Mesenchymal stem cell (in vitro differentiated cells and primary cell): ENCODE measurements at regions not wholly inside any gene's neighbourhood (a gene's known extent, or its start where the extent isn't known, plus 50 kb on each side); places are given as distances from the start of the nearest gene placed in this dataset.

Experiments used
- DNase-seq: peaks from one replicate; pipeline ENCODE4 v3.0.0-alpha.2; 2013
- H2AFZ ChIP-seq: one replicate; pipeline ENCODE4 v1.6.1; 2013; ENCODE audit warnings: low read depth, mild to moderate bottlenecking, control low read depth, inconsistent platforms, low read length, moderate library complexity
- H2AK5ac ChIP-seq: 2 replicates; pipeline ENCODE4 v1.6.1; 2013; ENCODE audit warnings: low read length, moderate library complexity, mild to moderate bottlenecking, inconsistent platforms; ENCODE audit not compliant: severe bottlenecking
- H2BK120ac ChIP-seq: one replicate; pipeline ENCODE4 v1.6.1; 2013; ENCODE audit warnings: low read depth, mild to moderate bottlenecking, inconsistent platforms, low read length, moderate library complexity
- H2BK12ac ChIP-seq, 2 experiments: one replicate each; pipeline ENCODE4 v1.6.1; 2013; ENCODE audit warnings: inconsistent platforms in 2 of 2, low read length in 2 of 2, mild to moderate bottlenecking in 2 of 2, moderate library complexity in 2 of 2, control low read depth in 1 of 2
- H2BK15ac ChIP-seq: one replicate; pipeline ENCODE4 v1.6.1; 2013; ENCODE audit warnings: mild to moderate bottlenecking, low read depth, inconsistent platforms; ENCODE audit not compliant: poor library complexity, severe bottlenecking
- H2BK5ac ChIP-seq: 2 replicates; pipeline ENCODE4 v1.6.1; 2013; ENCODE audit warnings: low read depth, mild to moderate bottlenecking, low read length, control low read depth, inconsistent platforms; ENCODE audit not compliant: poor library complexity, severe bottlenecking
- H3K14ac ChIP-seq, 2 experiments: one replicate each; pipeline ENCODE4 v1.6.1; 2013; ENCODE audit warnings: inconsistent platforms in 2 of 2, low read length in 2 of 2, control low read depth in 1 of 2, mild to moderate bottlenecking in 1 of 2, moderate library complexity in 1 of 2
- H3K18ac ChIP-seq, 2 experiments: one replicate each; pipeline ENCODE4 v1.6.1; 2013; ENCODE audit warnings: inconsistent platforms in 2 of 2, low read length in 2 of 2, control low read depth in 1 of 2, low read depth in 1 of 2, mild to moderate bottlenecking in 1 of 2
- H3K23ac ChIP-seq, 2 experiments: one replicate each; pipeline ENCODE4 v1.6.1; 2013; ENCODE audit warnings: inconsistent platforms in 2 of 2, low read length in 2 of 2, mild to moderate bottlenecking in 2 of 2, moderate library complexity in 2 of 2, control low read depth in 1 of 2
- H3K27ac ChIP-seq: 2 replicates; pipeline ENCODE4 v1.5.1; 2013; ENCODE audit warnings: mild to moderate bottlenecking, moderate library complexity, low read length, control low read depth, inconsistent platforms; ENCODE audit not compliant: poor library complexity, severe bottlenecking
- H3K27me3 ChIP-seq, 2 experiments: 2 replicates each; pipeline versions ENCODE4 v1.6.1 to v1.7.0; 2013; ENCODE audit warnings: low read length in 2 of 2, mild to moderate bottlenecking in 2 of 2, moderate library complexity in 2 of 2, control low read depth in 1 of 2, inconsistent platforms in 1 of 2; ENCODE audit not compliant: control insufficient read depth in 1 of 2, insufficient read depth in 1 of 2
- H3K36me3 ChIP-seq, 2 experiments: 2 replicates each; pipeline versions ENCODE4 v1.6.1 to v1.7.0; 2013; ENCODE audit warnings: low read length in 2 of 2, control low read depth in 1 of 2, inconsistent platforms in 1 of 2, low read depth in 1 of 2, mild to moderate bottlenecking in 1 of 2; ENCODE audit not compliant: insufficient read depth in 2 of 2, control insufficient read depth in 1 of 2
- H3K4ac ChIP-seq, 2 experiments: one replicate each; pipeline ENCODE4 v1.6.1; 2013; ENCODE audit warnings: inconsistent platforms in 2 of 2, low read length in 2 of 2, mild to moderate bottlenecking in 2 of 2, moderate library complexity in 2 of 2, control low read depth in 1 of 2, low read depth in 1 of 2
- H3K4me1 ChIP-seq: 2 replicates; pipeline ENCODE4 v1.6.1; 2013; ENCODE audit warnings: low read depth, low read length, control low read depth; ENCODE audit not compliant: control insufficient read depth, insufficient read depth
- H3K4me2 ChIP-seq: 2 replicates; pipeline ENCODE4 v1.6.1; 2013; ENCODE audit warnings: low read length, mild to moderate bottlenecking, inconsistent platforms; ENCODE audit not compliant: poor library complexity, severe bottlenecking
- H3K4me3 ChIP-seq, 2 experiments: 2 replicates each; pipeline versions ENCODE4 v1.5.1 to v1.7.0; 2013; ENCODE audit warnings: low read length in 2 of 2, mild to moderate bottlenecking in 2 of 2, control low read depth in 1 of 2, low read depth in 1 of 2; ENCODE audit not compliant: insufficient read depth in 1 of 2
- H3K79me1 ChIP-seq: replicated peaks from 2 replicates; pipeline ENCODE4 v1.6.1; 2013; ENCODE audit warnings: mild to moderate bottlenecking, control low read depth, low read length, inconsistent platforms; ENCODE audit not compliant: poor library complexity, severe bottlenecking
- H3K9ac ChIP-seq: 2 replicates; pipeline ENCODE4 v1.7.0; 2013; ENCODE audit warnings: mild to moderate bottlenecking, low read length, moderate library complexity
- H3K9me3 ChIP-seq: 2 replicates; pipeline ENCODE4 v1.7.0; 2013; ENCODE audit warnings: mild to moderate bottlenecking, low read length; ENCODE audit not compliant: control insufficient read depth
- H4K8ac ChIP-seq: one replicate; pipeline ENCODE4 v1.6.1; 2013; ENCODE audit warnings: inconsistent platforms, mild to moderate bottlenecking, low read length, moderate library complexity
- H4K91ac ChIP-seq: one replicate; pipeline ENCODE4 v1.6.1; 2013; ENCODE audit warnings: mild to moderate bottlenecking, low read length, inconsistent platforms
- WGBS: methylation state at CpG from one replicate; pipeline ENCODE4 v1.1.7; 2013; ENCODE audit warnings: mixed read lengths; 5-methylcytosine and 5-hydroxymethylcytosine counted together

DNA sequence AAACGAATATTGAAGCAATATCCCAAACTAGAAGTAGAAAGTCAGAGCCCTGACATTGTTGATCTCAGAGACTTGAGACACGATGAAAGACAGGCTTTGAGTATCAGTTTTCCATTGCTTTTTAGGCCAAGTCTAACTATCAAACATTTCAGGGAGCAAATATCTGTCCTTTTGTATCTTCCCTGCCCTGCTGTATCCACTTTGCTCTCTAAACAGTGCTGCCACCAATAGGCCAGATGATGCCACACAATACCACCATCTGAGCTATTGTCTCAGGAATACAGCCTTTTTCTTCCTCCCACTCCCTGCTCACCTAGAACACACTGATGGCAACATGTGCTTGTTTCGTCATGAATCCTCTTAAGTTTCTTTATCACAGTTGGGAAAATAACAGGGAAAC lies 62.6 kb upstream of the SPAG17 start:
- Histone ChIP-seq H2BK15ac (no peak overlapping the region), H3K4me2 (no peak overlapping the region), H3K36me3 (no peaks in the 10 kb centered on the region), H3K14ac (no peak overlapping the region), H2BK120ac (no peak overlapping the region), H3K4ac (no peak overlapping the region), H3K4me3 (no peak overlapping the region), H2AK5ac (no peak overlapping the region), H4K8ac (no peak overlapping the region), H3K9ac (no peak overlapping the region), H4K91ac (no peak overlapping the region), H3K79me1 (no peaks in the 10 kb centered on the region), H2BK5ac (no peak overlapping the region), H3K4me1 (no peaks in the 10 kb centered on the region), H3K23ac (no peak overlapping the region), H2BK12ac (no peak overlapping the region), H3K18ac (no peak overlapping the region), H3K27me3 (no peaks in the 10 kb centered on the region), H2AFZ (no peak overlapping the region), H3K27ac (no peak overlapping the region), H3K9me3 (no peaks in the 10 kb centered on the region)
- peak; percentile 3 for DNase-seq
- 83% methylated on average over 2 of the region's 3 CpGs for WGBS

DNA sequence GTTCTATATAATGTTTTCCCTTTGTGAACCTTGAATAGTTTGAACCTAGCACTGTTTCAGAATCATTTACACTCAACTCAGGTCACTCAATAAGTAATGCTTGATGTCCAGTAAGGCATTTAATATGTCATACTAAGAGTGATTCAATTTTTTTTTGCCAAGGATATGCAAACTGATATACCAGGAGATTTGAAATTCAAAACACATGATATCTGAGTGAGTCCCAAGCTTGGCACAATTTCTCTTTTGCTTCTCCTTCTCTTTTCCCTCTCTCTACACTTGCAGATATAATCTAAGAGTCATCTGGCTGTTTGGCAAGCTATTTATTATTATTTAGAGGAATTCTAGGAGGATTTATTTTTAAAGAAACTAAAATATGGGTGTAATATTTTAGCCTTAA lies 61.6 kb upstream of the SPAG17 start:
- Histone ChIP-seq H3K23ac (no peak overlapping the region), H3K9me3 (no peaks in the 10 kb centered on the region), H2AFZ (no peak overlapping the region), H3K27me3 (peaks cover 0 to 5% of the 10 kb centered on the region in 2 experiments), H2BK12ac (no peak overlapping the region), H2BK5ac (no peak overlapping the region), H2BK15ac (no peak overlapping the region), H3K4me1 (no peaks in the 10 kb centered on the region), H3K18ac (no peak overlapping the region), H3K14ac (no peak overlapping the region), H3K36me3 (no peaks in the 10 kb centered on the region), H3K4ac (no peak overlapping the region), H4K91ac (no peak overlapping the region), H3K4me3 (no peak overlapping the region), H2AK5ac (no peak overlapping the region), H3K27ac (no peak overlapping the region), H4K8ac (no peak overlapping the region), H2BK120ac (no peak overlapping the region), H3K4me2 (no peak overlapping the region), H3K79me1 (no peaks in the 10 kb centered on the region), H3K9ac (no peak overlapping the region)
- DNase-seq: no peak

DNA sequence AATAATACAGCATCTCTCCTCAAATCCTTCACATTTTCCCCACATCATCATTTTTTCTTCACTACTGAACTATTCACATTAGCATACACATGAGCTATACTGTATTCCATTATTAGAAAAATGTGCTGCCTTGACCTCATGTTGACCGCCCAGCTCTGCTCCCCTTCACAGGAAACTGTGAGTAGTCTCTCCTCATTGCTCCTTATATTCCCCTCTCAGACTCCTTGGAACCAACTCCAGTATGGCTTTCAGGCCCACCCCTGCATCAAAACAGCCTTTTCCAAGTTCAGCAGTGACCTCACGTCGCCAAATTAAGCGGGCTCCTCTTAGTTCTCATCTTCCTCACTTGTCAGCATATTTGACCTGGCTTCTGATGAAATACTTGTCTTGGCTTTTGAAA lies 59.2 kb upstream of the SPAG17 start:
- Histone ChIP-seq H3K27me3 (peaks cover 0 to 5% of the 10 kb centered on the region in 2 experiments), H2BK5ac (no peak overlapping the region), H3K18ac (no peak overlapping the region), H3K9me3 (peaks cover 6% of the 10 kb centered on the region), H3K23ac (no peak overlapping the region), H2AK5ac (no peak overlapping the region), H3K27ac (no peak overlapping the region), H2BK120ac (no peak overlapping the region), H3K14ac (no peak overlapping the region), H2AFZ (no peak overlapping the region), H3K4me3 (no peak overlapping the region), H3K79me1 (no peaks in the 10 kb centered on the region), H3K4me2 (no peak overlapping the region), H3K4ac (no peak overlapping the region), H3K4me1 (no peaks in the 10 kb centered on the region), H4K91ac (no peak overlapping the region), H3K9ac (no peak overlapping the region), H2BK12ac (no peak overlapping the region), H4K8ac (no peak overlapping the region), H3K36me3 (no peaks in the 10 kb centered on the region), H2BK15ac (no peak overlapping the region)
- no peak for DNase-seq
- 57% methylated on average over 3 of the region's 4 CpGs for WGBS

DNA sequence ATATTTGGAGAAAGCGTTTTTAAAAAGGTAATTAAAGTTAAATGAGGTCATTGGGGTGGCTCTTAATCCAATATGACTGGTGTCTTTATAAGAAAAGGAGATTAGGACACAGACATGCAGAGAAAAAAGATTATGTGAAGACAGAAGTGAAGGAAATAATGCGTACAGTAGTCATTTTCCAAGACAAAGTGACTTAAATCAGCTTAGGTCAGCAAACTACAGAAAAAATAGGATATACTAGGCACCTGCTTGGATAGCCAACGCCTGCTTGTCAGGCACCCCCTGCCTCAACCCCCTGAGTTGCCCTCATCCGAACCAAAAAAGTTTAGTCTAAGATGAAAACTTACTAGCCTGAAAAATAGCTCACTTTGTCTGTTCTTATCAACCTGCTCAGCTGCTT lies 58.2 kb upstream of the SPAG17 start:
- 62% methylated on average over 4 of the region's 4 CpGs for WGBS
- H4K8ac ChIP-seq: no peak overlapping the region

More for the DNA sequence above, 58.2 kb upstream of the SPAG17 start:
- Histone ChIP-seq H3K79me1 (no peaks in the 10 kb centered on the region), H3K18ac (no peak overlapping the region), H2BK120ac (no peak overlapping the region), H3K27me3 (peaks cover 0 to 5% of the 10 kb centered on the region in 2 experiments), H2BK15ac (no peak overlapping the region), H3K14ac (no peak overlapping the region), H3K9ac (no peak overlapping the region), H2AFZ (no peak overlapping the region), H3K4me2 (no peak overlapping the region), H2BK5ac (no peak overlapping the region), H4K91ac (no peak overlapping the region), H3K27ac (no peak overlapping the region), H3K36me3 (no peaks in the 10 kb centered on the region), H3K9me3 (peaks cover 9% of the 10 kb centered on the region), H3K23ac (no peak overlapping the region), H3K4ac (no peak overlapping the region), H2AK5ac (no peak overlapping the region), H2BK12ac (no peak overlapping the region), H3K4me3 (no peak overlapping the region), H3K4me1 (no peaks in the 10 kb centered on the region)
- no peak for DNase-seq
